ENCODE measurements at regions not wholly inside any gene's neighbourhood (a gene's known extent, or its start where the extent isn't known, plus 50 kb on each side); places are given as distances from the start of the nearest gene placed in this dataset.
"Not testable (repeated sequence)": the region's sequence is repeated elsewhere in the genome, so short reads cannot be mapped to it uniquely, and the experiment has no call there.

GRCh38 chr6:26859771-26860163, 200.2 kb upstream of the ZNF322 start:
- not testable (repeated sequence) for TF ChIP-seq CTCF (IDR thresholded peaks at IDR 0.05; ENCODE audit: insufficient read depth, low read length); POLR2AphosphoS5 (IDR thresholded peaks at IDR 0.05; ENCODE audit: low read depth); REST (IDR thresholded peaks at IDR 0.05; ENCODE audit: insufficient replicate concordance, low read depth); GABPA (IDR thresholded peaks at IDR 0.05; ENCODE audit: low read depth)

Measured in HL-60 (cell line).